HG03066 (cell line): ENCODE measurements at regions not wholly inside any gene's neighbourhood (a gene's known extent, or its start where the extent isn't known, plus 50 kb on each side); places are given as distances from the start of the nearest gene placed in this dataset.

ENCODE experiments used
- ATAC-seq: cut with Tn5 transposase; IDR thresholded peaks from one replicate; pipeline ENCODE4 v1.9.1; 2021; ENCODE audit warnings: low read depth; ENCODE audit not compliant: unreplicated experiment

DNA sequence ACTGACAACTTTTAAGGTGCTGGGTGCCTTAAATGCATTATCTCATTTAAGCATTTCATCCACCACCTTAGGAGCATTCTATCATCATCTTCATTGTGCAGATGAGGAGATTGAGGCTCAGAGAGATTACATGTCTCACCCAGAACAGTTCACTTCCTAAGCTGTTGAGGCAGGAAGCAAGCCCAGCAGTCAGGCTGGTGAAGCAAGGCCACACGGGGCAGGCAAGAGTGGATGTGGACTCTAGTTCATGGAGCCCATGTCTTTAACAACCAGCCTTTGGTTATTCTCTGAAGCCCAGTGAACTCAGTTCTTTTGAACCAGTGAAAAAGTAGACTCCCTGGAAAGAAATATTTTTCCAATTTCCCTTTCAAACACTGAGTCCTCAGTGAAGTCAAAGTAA, 294.8 kb upstream of the MGAT5 start:
- ATAC-seq: no peak

DNA sequence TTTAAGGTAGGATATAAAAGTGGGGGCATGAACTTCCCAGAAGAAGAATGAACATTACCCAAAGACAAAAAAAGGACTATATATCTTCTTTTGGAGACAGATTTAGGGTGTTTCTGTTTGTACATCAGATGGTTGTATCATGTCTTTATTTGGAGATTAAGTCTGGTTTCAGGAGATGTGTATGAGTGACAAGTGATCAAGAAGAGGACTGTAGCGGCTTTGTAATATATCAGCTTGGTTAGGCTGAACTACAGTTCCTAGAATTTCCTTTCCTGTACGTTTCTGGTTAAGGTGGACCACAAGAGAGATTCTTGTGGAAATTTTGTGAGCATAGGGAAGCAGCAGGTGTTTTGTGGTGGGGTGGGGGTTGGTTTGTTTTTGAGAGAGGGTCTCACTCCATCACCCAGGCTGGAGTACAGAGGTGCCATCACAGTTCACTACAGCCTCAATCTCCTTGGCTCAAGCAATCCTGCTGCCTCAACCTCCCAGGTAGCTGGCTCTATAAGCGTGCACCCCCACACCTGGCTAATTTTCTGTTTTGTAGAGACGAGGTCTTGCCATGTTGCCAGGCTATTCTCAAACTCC, 287.1 kb upstream of the MGAT5 start:
- ATAC-seq: no peak

DNA sequence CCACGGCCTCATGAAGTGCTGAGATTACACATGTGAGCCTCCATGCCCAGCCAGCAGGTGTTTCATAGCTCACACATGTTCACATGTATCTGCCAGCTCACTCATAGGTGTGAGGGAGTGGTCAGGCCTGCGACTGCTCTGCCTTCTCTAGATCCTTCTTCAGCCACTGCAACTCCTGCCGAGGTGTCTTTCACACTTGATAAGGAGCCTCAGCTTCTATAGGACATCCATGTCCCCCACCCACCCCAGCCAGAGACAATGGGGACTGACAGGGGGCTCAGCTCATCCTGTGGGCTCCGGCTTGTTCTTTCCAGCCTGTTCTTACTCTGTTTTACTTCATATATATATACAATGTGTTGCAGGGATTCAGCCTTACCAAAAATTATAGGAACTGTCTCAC, 286.5 kb upstream of the MGAT5 start:
- no peak for ATAC-seq

DNA sequence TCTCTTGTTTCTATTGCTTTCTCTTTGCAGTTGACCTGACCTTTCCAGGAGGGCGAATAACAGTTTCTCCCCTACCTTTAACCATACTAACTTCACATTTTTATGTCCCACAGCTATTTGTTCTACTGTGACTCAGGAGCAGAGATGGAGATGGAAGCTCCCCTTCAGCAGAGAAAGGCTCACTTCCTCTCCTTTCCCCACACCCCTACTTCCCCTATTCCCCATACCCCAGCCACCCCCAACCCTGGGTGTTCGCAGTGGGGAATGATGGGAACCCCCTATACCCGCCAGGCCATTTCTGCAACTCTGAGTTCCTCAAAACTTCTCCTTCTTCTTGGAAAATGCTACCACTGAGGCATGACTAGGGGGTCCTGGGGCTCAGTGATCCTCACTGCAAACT, 285.4 kb upstream of the MGAT5 start:
- ATAC-seq: no peak

DNA sequence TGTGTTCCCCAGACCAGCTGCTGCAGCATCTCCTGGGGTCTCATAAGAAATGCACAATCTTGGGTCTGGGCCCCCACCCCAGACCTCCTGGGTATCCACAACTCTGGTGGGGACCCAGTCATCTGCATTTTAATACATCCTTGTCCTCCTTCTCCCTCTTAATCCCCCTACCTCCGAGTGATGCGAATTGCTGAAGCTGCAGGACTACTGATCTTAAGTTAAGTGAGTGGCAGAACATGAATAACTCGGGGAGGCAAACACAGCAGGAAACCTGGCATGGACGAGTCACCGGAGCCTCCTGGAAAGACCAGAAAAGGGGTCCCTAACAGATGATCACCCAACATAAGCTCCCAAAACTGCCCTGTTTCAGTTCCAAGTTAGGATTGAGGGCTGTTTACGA, 283.2 kb upstream of the MGAT5 start:
- ATAC-seq: no peak

DNA sequence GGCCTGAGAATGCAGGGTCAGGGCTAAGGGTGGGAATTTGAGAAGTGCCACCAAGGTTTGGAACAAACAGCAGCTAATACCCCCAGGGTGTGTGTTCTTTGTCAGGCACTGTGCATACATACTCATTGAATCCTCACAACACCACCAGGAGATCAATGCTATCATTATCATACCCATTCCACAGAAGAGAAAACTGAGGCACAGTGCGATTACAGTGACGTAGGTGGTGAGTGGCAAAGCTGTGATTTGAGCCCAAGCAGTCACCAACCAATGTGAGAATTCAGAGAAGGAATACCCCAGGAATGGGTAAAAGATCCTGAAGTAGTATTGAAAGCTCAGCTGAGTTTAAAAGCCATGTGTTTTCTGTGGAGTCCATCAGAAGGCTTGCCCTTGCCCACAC, 281.6 kb upstream of the MGAT5 start:
- no peak for ATAC-seq

DNA sequence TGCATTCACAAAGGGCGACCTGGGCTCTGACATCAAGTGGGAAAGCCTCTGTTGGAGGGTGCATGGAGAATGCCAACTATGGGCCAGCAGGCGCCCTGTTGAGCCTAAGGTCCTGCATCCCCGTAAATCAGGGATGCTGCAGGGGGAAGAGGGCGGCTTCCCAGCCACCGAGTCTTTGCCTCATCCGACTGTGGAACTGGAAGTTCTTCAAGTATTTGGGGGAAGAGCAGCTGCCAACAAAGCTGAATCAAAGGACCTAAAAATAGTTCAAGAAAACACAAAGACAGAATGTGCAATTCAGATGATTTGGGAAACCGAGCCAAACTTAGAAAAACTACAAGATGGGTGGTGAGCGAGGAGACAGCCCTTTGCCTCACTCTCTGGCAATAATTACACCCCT, 281.1 kb upstream of the MGAT5 start:
- no peak for ATAC-seq

DNA sequence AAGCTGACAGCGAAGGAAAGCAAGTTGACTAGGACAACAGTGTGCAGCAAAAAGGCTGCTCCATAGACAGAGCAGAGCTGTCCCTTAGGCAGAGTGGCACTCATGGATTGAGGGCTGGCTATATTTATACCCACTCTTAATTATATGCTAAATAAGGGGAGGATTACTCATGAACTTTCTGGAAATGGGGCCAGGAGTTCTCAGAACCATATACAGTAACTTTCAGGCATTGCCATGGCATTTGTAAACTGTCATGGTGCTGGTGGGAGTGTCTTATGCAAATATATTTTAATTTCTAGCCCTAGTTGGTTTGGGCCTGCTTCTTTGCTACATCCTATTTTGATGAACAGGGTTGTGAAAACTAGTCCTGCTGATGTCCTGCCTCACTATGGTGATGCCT, 279.5 kb upstream of the MGAT5 start:
- ATAC-seq: no peak

DNA sequence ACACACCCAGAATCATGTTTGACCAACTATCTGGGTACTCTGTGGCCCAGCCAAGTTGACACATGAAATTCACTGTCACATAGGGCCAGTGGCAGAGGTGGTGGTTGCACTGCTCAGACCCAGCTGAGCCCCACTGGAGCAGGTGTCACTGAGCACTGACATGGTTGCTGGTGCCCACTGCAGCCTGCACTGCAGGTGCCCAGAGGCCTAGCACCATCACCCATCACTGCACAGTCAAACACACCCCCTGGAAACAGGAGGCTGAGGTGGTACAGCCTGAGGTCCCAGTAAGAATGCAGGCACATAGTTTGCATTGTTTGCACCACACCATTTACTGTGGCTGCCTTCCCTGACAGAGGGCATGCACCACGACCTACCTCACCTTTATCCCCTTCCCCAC, 278.7 kb upstream of the MGAT5 start:
- no peak for ATAC-seq

DNA sequence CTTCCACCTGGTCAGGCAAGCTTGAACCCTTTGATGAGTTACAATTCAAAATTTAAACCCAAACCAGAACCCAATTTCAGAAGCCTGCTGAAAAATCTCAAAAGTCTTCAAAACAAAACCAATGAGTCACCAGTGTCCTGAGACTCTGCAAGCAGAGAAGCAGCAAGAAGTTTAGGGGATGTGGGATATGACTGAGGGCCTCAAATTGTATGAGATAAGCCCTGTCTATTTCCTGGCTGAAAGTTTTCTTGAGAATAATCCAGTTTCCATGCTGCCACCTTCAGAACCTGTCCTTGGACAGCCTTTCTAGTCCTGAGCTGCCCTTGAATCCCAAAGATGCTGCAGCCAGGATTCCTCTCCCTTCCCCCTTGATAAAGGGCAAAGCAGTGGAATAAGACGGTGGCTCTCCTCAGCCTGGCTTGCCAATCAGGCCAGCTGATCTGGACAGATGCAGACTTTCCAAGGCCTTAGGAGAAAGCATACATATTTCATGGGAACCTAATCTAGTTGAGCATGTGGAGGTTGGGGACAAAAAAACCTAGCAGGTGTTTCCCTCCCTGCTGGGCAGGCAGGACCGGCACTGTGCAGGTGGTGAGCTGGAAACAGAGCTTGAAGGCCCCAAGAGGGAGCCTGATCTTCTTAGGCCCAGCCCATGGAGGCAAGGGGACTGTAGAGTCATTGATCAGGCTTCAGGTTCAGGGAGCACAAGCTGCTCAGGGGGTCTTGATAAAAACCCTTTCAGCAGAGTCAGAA, 278.0 kb upstream of the MGAT5 start:
- ATAC-seq: no peak

DNA sequence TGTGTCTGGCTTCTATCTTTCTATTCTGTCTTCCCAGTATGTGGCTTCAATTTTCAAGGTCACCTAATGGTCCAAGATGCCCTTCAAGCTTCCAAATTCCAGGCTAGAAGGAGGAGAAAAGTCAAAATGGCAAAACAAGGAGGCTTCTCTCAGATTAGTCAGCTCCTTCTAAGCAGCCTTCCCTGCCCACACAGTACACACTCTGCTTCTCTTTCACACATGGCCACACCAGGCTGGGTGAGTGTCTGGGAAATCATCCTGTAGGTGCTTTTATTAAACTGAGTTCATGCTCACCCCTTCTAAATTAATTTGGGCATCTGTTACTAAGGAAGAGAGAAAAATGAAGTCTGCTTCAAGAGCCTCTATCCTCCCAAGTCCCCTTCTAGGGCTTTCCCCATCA, 277.2 kb upstream of the MGAT5 start:
- no peak for ATAC-seq

DNA sequence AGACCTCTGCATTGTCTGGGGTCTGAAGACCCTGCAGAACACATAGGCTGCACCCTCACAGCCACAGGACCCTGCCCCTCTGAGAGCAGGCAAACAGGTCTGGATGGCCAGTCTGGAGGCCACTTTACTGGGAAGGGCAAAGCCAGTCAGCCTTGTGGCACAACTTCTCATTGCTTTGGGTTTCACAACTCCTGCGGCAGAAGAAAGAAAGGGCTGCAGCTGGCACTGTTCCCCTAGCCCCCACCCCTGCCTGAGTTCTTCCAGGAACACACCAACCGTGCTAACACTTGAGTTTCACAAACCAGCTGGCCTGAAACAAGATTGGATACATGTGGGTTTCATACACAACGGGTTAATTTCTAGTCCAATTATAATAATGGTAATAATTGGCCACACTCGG, 276.5 kb upstream of the MGAT5 start:
- no peak for ATAC-seq

DNA sequence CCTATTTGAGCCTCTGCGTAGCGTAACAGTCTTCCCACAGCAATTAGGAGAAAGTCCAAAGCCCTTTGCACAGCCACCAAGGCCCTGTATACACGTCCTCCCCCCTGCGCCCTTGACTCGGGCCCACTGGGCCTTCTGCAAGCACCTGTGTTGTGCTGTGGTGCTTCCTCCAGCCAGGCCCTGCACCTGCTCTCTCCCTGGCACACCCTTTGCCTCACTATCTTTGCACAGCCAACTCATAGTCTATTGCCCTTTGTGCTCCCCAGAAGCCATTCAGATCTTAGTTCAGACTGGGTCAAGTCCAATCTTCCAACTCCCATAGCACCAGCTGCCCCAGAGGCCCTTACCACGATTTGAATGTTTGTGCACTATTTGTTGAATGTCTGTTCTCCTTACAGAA, 271.6 kb upstream of the MGAT5 start:
- no peak for ATAC-seq

DNA sequence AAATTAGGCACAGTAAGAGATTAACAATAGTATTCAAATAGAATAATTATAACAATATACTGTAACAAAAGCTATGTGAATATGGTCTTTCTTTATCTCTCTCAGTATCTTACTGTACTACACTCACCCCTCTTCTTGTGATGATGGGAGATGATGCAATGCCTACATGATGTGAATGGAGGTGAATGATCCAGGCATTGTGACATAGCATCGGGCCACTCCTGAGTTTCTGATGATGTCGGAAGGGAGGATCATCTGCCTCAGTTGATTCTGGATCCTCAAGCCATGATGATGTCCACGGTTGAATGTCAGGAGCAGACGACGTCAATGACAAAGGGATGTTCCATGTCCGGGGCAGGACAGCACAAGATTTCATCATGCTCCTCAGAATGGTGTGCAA, 268.3 kb upstream of the MGAT5 start:
- no peak for ATAC-seq

DNA sequence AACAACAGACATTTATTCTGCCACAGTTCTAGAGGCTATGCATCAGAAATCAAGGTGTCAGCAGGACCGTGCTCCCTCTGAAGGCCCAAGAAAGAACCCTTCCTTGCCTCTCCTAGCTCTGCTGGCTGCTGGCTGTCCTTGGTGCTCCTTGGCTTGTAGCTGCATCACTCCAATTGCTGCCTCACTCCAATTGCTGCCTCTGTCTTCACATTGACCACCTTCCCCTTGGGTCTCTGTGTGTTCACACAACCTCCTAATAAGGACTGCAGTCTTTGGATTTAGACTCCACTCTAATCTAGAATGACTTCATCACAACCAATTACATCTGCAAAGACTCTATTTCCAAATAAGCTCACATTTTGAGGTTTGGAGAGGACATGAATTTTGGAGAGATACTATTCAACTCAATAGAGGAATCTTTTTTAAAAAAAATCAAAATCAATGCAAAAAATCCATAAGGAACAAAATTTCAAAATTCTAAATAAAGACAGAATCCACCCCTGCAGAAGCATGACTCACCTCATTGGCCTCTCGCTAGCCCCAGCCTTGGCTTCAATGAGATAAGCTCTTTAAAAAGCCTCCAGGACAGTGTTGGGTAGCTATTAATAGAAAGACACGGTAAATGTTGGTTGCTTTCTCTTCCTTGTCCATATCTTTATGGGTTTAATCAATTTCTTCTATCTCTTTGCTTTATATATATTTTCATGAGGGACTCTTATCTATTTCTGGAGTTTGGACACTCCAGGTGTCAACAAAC, 267.6 kb upstream of the MGAT5 start:
- ATAC-seq: no peak

DNA sequence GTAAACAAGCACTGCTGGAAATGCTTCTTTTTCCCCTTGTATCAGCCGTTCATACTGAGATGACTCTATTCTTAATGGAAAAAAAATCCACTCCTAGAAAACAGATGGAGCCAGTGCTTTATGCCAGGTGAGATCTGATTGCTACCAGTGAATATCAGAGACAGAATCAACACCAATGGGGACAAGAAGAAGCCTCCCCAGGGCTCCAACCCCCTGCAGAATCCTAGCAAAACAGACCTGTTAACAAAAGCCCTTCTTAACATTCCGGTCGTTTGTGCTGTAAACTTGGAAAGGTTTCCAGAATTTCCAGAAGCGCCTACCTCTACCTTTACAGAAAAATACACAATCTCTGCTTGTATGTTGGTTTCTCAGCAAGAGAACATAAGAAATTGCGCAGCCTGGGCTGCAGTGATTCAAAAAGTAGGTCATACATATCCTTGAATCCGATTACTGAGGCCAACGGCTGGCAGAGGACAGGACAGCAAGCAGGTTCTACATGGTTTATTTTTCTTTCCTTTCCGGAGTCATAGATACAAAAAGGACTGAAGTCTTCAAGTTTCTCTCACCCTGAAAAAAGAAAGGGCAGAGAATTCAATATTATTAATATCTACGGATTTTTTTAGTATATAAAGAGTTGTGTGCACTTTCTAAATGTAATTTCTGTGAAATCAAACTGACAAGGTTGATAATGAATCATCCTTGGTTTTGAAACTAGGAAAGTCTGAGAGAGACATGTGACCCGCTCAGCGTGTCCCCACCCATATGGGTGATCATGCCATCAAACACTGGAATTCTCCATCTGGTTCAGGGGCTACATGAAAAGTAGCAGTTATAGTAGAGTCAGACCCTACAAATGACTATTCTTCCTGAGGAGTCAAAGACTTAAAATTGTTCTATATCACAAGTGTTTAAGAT, 266.7 kb upstream of the MGAT5 start:
- no peak for ATAC-seq

DNA sequence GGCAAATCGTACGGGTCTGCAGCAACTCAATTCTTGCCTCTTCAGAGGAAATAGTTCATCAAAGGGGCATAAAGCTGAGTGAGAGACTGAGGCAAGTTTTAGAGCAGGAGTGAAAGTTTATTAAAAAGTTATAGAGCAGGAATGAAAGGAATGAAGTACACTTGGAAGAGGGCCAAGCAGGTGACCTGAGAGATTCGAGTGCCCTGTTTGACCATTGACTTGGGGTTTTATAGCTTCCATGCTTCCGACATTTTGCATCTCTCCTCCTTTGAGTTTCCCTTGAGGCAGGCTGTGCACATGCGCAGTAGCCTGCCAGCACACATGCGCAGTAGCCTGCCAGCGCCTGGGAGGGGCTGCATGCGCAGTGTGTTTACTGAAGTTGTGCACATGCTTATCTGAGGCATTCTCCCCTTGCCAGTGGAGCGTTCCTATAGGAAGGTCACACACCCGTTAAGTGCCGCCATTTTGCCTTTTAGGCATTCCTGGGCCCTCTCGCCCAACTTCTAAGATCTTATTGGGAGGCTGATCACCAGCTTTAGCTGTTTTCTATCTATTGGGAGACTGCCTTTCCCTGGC, 265.5 kb upstream of the MGAT5 start:
- no peak for ATAC-seq

DNA sequence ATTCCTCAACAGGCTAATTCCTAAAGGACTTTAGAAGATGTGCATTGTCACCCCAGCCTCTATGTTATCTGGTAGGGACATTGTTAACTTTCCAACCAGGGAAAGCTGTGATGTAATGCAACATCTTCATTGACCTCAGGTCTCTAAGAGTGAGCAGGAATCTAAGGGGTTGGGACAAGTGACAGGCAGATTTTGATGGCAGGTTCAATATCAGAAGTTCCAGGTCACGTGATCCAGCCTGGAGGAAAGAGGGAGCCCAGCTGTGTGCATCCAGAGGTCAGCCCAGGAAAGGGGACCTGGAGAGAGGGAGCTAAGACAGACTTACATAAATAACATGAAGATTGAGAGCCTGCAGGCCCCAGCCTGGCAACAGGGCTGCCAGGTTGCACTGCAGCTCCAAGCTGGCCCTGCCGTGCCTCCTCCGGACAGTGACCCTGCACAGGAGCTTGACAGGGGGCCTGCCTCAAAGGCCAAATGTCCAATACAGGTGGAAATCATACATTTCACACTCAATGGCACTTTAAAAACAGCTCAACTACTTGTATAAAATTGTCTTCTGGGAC, 262.2 kb upstream of the MGAT5 start:
- ATAC-seq: no peak

DNA sequence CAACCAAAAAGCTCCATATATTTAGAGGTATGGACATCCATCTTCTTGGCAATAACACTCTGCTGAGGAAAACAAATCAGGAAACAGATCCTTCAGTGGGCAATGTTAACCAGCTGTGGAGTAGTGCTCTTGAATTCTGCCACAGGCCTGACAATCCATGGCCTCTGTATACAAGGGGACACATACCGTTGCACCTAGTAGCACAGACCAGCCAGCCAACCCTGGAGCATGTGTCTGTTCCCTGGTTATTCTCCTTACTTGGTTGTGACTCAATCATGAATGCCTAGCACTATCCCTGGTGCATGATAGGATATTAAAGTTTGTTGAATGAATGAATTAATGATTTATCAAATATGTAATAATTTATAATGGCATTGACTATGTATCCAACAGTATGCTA, 261.4 kb upstream of the MGAT5 start:
- no peak for ATAC-seq

DNA sequence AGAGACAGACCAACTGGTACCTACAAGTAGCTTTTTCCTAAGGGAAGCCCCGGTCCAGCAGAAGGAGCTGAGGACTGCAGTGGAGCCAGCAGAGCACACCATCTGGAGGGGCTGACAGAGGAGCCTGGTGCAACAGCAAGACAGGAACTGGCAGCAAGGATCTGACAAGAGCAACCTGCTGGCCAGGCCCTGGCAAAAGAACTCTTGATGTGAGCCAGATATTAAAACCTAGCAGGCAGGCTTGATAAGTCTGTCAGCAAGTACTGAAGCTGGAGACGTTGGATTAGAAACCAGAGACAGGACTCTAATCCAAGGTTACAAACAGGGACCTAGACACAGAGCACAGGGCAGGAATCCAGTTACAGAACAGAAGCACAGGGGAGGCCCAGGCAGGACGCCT, 260.7 kb upstream of the MGAT5 start:
- ATAC-seq: no peak
